GM12878 (cell line): ENCODE measurements at regions not wholly inside any gene's neighbourhood (a gene's known extent, or its start where the extent isn't known, plus 50 kb on each side); places are given as distances from the start of the nearest gene placed in this dataset.

Experiments used
- ATAC-seq: fragments of 200-7000 bp; cut with Tn5 transposase; 3 replicates; pipeline ENCODE4 v1.9.1; 2020; ENCODE audit warnings: mild to moderate bottlenecking, moderate library complexity
- BruUV-seq: library from RNA; stranded (reverse); fragments of 400-500 nt; replicated peaks from 2 replicates; lab custom pipeline; 2021; lab: Mats Ljungman, UMichigan
- CTCF ChIA-PET: fragments of 300-600 bp; sonication (Branson Sonifier 250); formaldehyde crosslinking; extraction: SDS; loops from one replicate; lab custom pipeline; 2021; ENCODE audit warnings: inconsistent platforms; lab: Yijun Ruan, JAX
- POLR2A ChIA-PET: fragments of 350-600 bp; formaldehyde crosslinking; extraction: SDS; loops from one replicate; lab custom pipeline; 2021; ENCODE audit warnings: inconsistent platforms; lab: Charles Lee
- RAD21 ChIA-PET: fragments of 300-600 bp; sonication (Branson Sonifier 250); formaldehyde crosslinking; loops from one replicate; lab custom pipeline; 2023; ENCODE audit warnings: antibody characterized with exemption; ENCODE audit not compliant: unreplicated experiment; lab: Charles Lee
- SMC1A ChIA-PET: fragments of 300-600 bp; sonication (Branson Sonifier 250); formaldehyde crosslinking; loops from one replicate; lab custom pipeline; 2023; ENCODE audit not compliant: unreplicated experiment, uncharacterized antibody; lab: Charles Lee
- DNase-seq: peaks from one replicate; pipeline ENCODE4 v3.0.0-alpha.2; 2011; ENCODE audit warnings: low read depth, low spot score
- FAIRE-seq: peaks from 3 replicates; lab custom pipeline; 2011; peaks lifted over from hg19 to GRCh38; lab: Jason Lieb, UNC
- H2AFZ ChIP-seq: 2 replicates; pipeline ENCODE4 v1.6.0; 2011; ENCODE audit warnings: low read depth, low read length, control low read depth; ENCODE audit not compliant: control insufficient read depth
- H3K27ac ChIP-seq: 2 replicates; pipeline ENCODE4 v1.5.1; 2011; ENCODE audit warnings: control low read depth; ENCODE audit not compliant: control insufficient read depth, insufficient read depth
- H3K27me3 ChIP-seq, 2 experiments: replicated peaks in 1 of 2; 2 replicates each; pipeline versions ENCODE4 v1.6.0 to v1.6.1; 2011; ENCODE audit warnings: low read length in 1 of 2; ENCODE audit not compliant: control insufficient read depth in 2 of 2, insufficient read depth in 2 of 2
- H3K36me3 ChIP-seq, 2 experiments: 2 replicates each; pipeline ENCODE4 v1.5.1; 2011; ENCODE audit warnings: low read length in 1 of 2; ENCODE audit not compliant: control insufficient read depth in 2 of 2, insufficient read depth in 2 of 2
- H3K4me1 ChIP-seq: 2 replicates; pipeline ENCODE4 v1.6.1; 2011; ENCODE audit warnings: mild to moderate bottlenecking, low read length, moderate library complexity, mixed read lengths; ENCODE audit not compliant: control insufficient read depth, insufficient read depth
- H3K4me2 ChIP-seq: 2 replicates; pipeline ENCODE4 v1.6.0; 2011; ENCODE audit warnings: control low read depth; ENCODE audit not compliant: control insufficient read depth, insufficient read depth
- H3K4me3 ChIP-seq: fragments of 200-600 bp; sonication (generic); 2 replicates; pipeline ENCODE4 v1.5.1; 2016
- H3K79me2 ChIP-seq: 2 replicates; pipeline ENCODE4 v1.6.0; 2011; ENCODE audit warnings: low read length; ENCODE audit not compliant: control insufficient read depth, insufficient read depth
- H3K9ac ChIP-seq: 2 replicates; pipeline ENCODE4 v1.8.0; 2011; ENCODE audit warnings: low read length, control low read depth, mixed read lengths; ENCODE audit not compliant: control insufficient read depth, insufficient read depth
- H3K9me3 ChIP-seq: replicated peaks from 3 replicates; pipeline ENCODE4 v1.5.1; 2011; ENCODE audit warnings: mild to moderate bottlenecking, low read length; ENCODE audit not compliant: control insufficient read depth, insufficient read depth
- H4K20me1 ChIP-seq: 2 replicates; pipeline ENCODE4 v1.6.0; 2011; ENCODE audit not compliant: control insufficient read depth, insufficient read depth
- ASH2L ChIP-seq: fragments of 300-600, 200-600 bp; sonication (generic); IDR thresholded peaks from 2 replicates; pipeline ENCODE4 v1.6.1; 2017; ENCODE audit warnings: low read depth, mild to moderate bottlenecking, borderline replicate concordance
- EGR1 ChIP-seq, 2 experiments: IDR thresholded peaks; 1 replicate in 1 of 2; 2 replicates in 1 of 2; pipeline ENCODE4 v1.6.1; 2011 to 2012; ENCODE audit warnings: low read depth in 2 of 2, low read length in 2 of 2, borderline replicate concordance in 1 of 2, mild to moderate bottlenecking in 1 of 2, moderate library complexity in 1 of 2
- EZH2 ChIP-seq: IDR thresholded peaks from 2 replicates; pipeline ENCODE4 v1.6.1; 2012; ENCODE audit warnings: low read depth, mild to moderate bottlenecking, control low read depth, inconsistent platforms, low read length, borderline replicate concordance; ENCODE audit not compliant: control insufficient read depth
- HCFC1 ChIP-seq: fragments of 150-350 bp; IDR thresholded peaks from 2 replicates; pipeline ENCODE4 v1.6.1; 2014; ENCODE audit warnings: low read length
- IRF3 ChIP-seq: fragments of 450-650 bp; IDR thresholded peaks from 2 replicates; pipeline ENCODE4 v1.6.1; 2014; ENCODE audit warnings: mild to moderate bottlenecking
- IRF5 ChIP-seq: fragments of 450-650 bp; IDR thresholded peaks from 2 replicates; pipeline ENCODE4 v1.6.1; 2017; ENCODE audit warnings: borderline replicate concordance
- MEF2B ChIP-seq: fragments of 450-650 bp; IDR thresholded peaks from 2 replicates; pipeline ENCODE4 v1.6.1; 2018; ENCODE audit warnings: mild to moderate bottlenecking, moderate library complexity; ENCODE audit not compliant: partially characterized antibody, poor library complexity, severe bottlenecking
- POLR2AphosphoS2 ChIP-seq: IDR thresholded peaks from 2 replicates; pipeline ENCODE4 v1.6.1; 2011; ENCODE audit warnings: low read depth, mild to moderate bottlenecking, low read length, improper control_type of control experiment, moderate library complexity
- POLR2AphosphoS5 ChIP-seq: IDR thresholded peaks from 2 replicates; pipeline ENCODE4 v1.6.1; 2011; ENCODE audit warnings: mild to moderate bottlenecking, low read length, inconsistent platforms
- SKIL ChIP-seq: fragments of 450-650 bp; IDR thresholded peaks from 2 replicates; pipeline ENCODE4 v1.6.1; 2017; ENCODE audit warnings: mild to moderate bottlenecking, low read depth, inconsistent platforms; ENCODE audit not compliant: poor library complexity, severe bottlenecking
- SP1 ChIP-seq: IDR thresholded peaks from one replicate; pipeline ENCODE4 v1.6.1; 2011; ENCODE audit warnings: low read depth, low read length
- SUPT20H ChIP-seq: IDR thresholded peaks from 2 replicates; pipeline ENCODE4 v1.6.1; 2011; ENCODE audit warnings: low read depth, mild to moderate bottlenecking, low read length, moderate library complexity, borderline replicate concordance; ENCODE audit not compliant: control insufficient read depth
- ZNF207 ChIP-seq: fragments of 450-650 bp; IDR thresholded peaks from 2 replicates; pipeline ENCODE4 v1.6.1; 2014; ENCODE audit warnings: antibody characterized with exemption, mild to moderate bottlenecking, borderline replicate concordance
- ZNF274 ChIP-seq: IDR thresholded peaks from one replicate; pipeline ENCODE4 v1.8.0; 2011; ENCODE audit not compliant: insufficient read length, insufficient read depth
- ZNF384 ChIP-seq: IDR thresholded peaks from 2 replicates; pipeline ENCODE4 v1.6.1; 2012; ENCODE audit warnings: low read depth, mild to moderate bottlenecking, low read length, improper control_type of control experiment, borderline replicate concordance
- WGBS: methylation state at CpG from one replicate; pipeline ENCODE4 v1.1.6; 2016; ENCODE audit warnings: low lambda C conversion rate; ENCODE audit not compliant: insufficient replicate concordance, insufficient coverage; ENCODE audit errors: missing lambda C conversion rate; 5-methylcytosine and 5-hydroxymethylcytosine counted together
- in situ Hi-C: fragments of 300-500 bp; cut with MboI; formaldehyde crosslinking; loops from 9 replicates; pipeline ENCODE4 v1.14.3; 2018; ENCODE audit warnings: mixed read lengths
- intact Hi-C: fragments of 100-400 bp; cut with micrococcal nuclease; formaldehyde crosslinking; loops from one replicate; pipeline ENCODE4 v1.14.2; 2022; ENCODE audit not compliant: unreplicated experiment

- Histone ChIP-seq H3K27ac (no peak overlapping the region), H3K9ac (no peak overlapping the region), H2AFZ (no peak overlapping the region), H3K79me2 (no peaks in the 10 kb centered on the region), H3K4me1 (no peaks in the 10 kb centered on the region)
- in situ Hi-C loops (no loop called here), intact Hi-C loops (no loop called here)
- POLR2A ChIA-PET = no interaction called here
- no peak for ATAC-seq
- 10% methylated on average over 3 of the region's 3 CpGs for WGBS
- TF ChIP-seq EZH2 (no peak), IRF5 (no peak), SUPT20H (no peak), POLR2AphosphoS5 (no peak), ZNF207 (no peak), SKIL (no peak), ZNF384 (no peak), POLR2AphosphoS2 (no peak), ZNF274 (no peak), ASH2L (no peak), EGR1 (IDR thresholded peaks at IDR 0.05; ENCODE audit: borderline replicate concordance in 1 of 2, low read depth in 2 of 2, low read length in 2 of 2) (no peak), SP1 (no peak), IRF3 (no peak), HCFC1 (no peak), MEF2B (no peak)
- TF ChIP-seq, all 136 proteins: peak for 0
- Histone ChIP-seq H3K4me3 (no peak overlapping the region), H3K9me3 (no peaks in the 10 kb centered on the region), H3K36me3 (no peaks in the 10 kb centered on the region), H3K27me3 (no peaks in the 10 kb centered on the region), H3K4me2 (no peak overlapping the region), H4K20me1 (no peaks in the 10 kb centered on the region)
- ChIA-PET CTCF (no interaction called here), SMC1A (no interaction called here), RAD21 (no interaction called here)
- FAIRE-seq (no peak), DNase-seq (no peak)
- BruUV-seq = no TSS peak
These were observed 278.0 kb upstream of the EPHA4 start for GRCh38 chr2:221850076-221850475.
